H9 (cell line): ENCODE measurements at regions not wholly inside any gene's neighbourhood (a gene's known extent, or its start where the extent isn't known, plus 50 kb on each side); places are given as distances from the start of the nearest gene placed in this dataset.

ENCODE experiments used
- DNase-seq: peaks from one replicate; pipeline ENCODE4 v3.0.0-alpha.2; 2017
- H2AFZ ChIP-seq: one replicate; pipeline ENCODE4 v1.6.1; 2013; ENCODE audit warnings: mild to moderate bottlenecking, low read length, control low read depth, moderate library complexity
- H2AK5ac ChIP-seq: 2 replicates; pipeline ENCODE4 v1.6.1; 2013; ENCODE audit warnings: low read length, control low read depth, mixed read lengths; ENCODE audit not compliant: insufficient read length
- H2BK120ac ChIP-seq: one replicate; pipeline ENCODE4 v1.6.1; 2013; ENCODE audit warnings: low read depth, mild to moderate bottlenecking, low read length, control low read depth, inconsistent platforms; ENCODE audit not compliant: poor library complexity, severe bottlenecking
- H2BK12ac ChIP-seq: 2 replicates; pipeline ENCODE4 v1.6.1; 2013; ENCODE audit warnings: low read length, control low read depth, mixed read lengths, low read depth; ENCODE audit not compliant: insufficient read length
- H2BK15ac ChIP-seq: 2 replicates; pipeline ENCODE4 v1.6.1; 2013; ENCODE audit warnings: low read depth, low read length, control low read depth
- H2BK20ac ChIP-seq: one replicate; pipeline ENCODE4 v1.6.1; 2013; ENCODE audit warnings: low read depth, mild to moderate bottlenecking, low read length, control low read depth, inconsistent platforms; ENCODE audit not compliant: poor library complexity, severe bottlenecking
- H2BK5ac ChIP-seq: 2 replicates; pipeline ENCODE4 v1.6.1; 2013; ENCODE audit warnings: low read length, control low read depth, mixed read lengths; ENCODE audit not compliant: insufficient read length
- H3K14ac ChIP-seq: 2 replicates; pipeline ENCODE4 v1.6.1; 2013; ENCODE audit warnings: low read length, control low read depth; ENCODE audit not compliant: insufficient read depth
- H3K18ac ChIP-seq: 2 replicates; pipeline ENCODE4 v1.6.1; 2013; ENCODE audit warnings: low read depth, mild to moderate bottlenecking, mixed read lengths, low read length, control low read depth; ENCODE audit not compliant: insufficient read length
- H3K23ac ChIP-seq: 2 replicates; pipeline ENCODE4 v1.6.1; 2013; ENCODE audit warnings: low read length, control low read depth, mixed read lengths, low read depth; ENCODE audit not compliant: insufficient read length
- H3K23me2 ChIP-seq: 2 replicates; pipeline ENCODE4 v1.6.1; 2013; ENCODE audit warnings: low read depth, mild to moderate bottlenecking, mixed read lengths, low read length, control low read depth; ENCODE audit not compliant: insufficient read length, poor library complexity, severe bottlenecking
- H3K27ac ChIP-seq: 2 replicates; pipeline ENCODE4 v1.5.1; 2013; ENCODE audit warnings: low read length, control low read depth, mixed read lengths, low read depth; ENCODE audit not compliant: insufficient read length
- H3K27me3 ChIP-seq: 2 replicates; pipeline ENCODE4 v1.6.1; 2013; ENCODE audit warnings: low read length, control low read depth, inconsistent platforms; ENCODE audit not compliant: insufficient read depth
- H3K4ac ChIP-seq: 2 replicates; pipeline ENCODE4 v1.6.1; 2013; ENCODE audit warnings: low read depth, mild to moderate bottlenecking, control low read depth, inconsistent platforms, low read length, moderate library complexity
- H3K4me1 ChIP-seq: 2 replicates; pipeline ENCODE4 v1.6.1; 2013; ENCODE audit warnings: low read length, control low read depth, inconsistent platforms; ENCODE audit not compliant: insufficient read depth
- H3K4me2 ChIP-seq: 2 replicates; pipeline ENCODE4 v1.6.1; 2013; ENCODE audit warnings: low read length, control low read depth, mixed read lengths; ENCODE audit not compliant: insufficient read length, insufficient read depth
- H3K56ac ChIP-seq: 2 replicates; pipeline ENCODE4 v1.6.1; 2013; ENCODE audit warnings: low read depth, mild to moderate bottlenecking, mixed read lengths, low read length, control low read depth; ENCODE audit not compliant: insufficient read length
- H3K79me1 ChIP-seq: 2 replicates; pipeline ENCODE4 v1.6.1; 2013; ENCODE audit warnings: low read depth, mild to moderate bottlenecking, moderate library complexity, low read length, control low read depth, inconsistent platforms; ENCODE audit not compliant: insufficient read depth, poor library complexity, severe bottlenecking
- H3K79me2 ChIP-seq: 2 replicates; pipeline ENCODE4 v1.6.1; 2013; ENCODE audit warnings: low read length, control low read depth, inconsistent platforms; ENCODE audit not compliant: insufficient read depth
- H3K9ac ChIP-seq: 2 replicates; pipeline ENCODE4 v1.6.1; 2013; ENCODE audit warnings: low read length, control low read depth, mixed read lengths; ENCODE audit not compliant: insufficient read length; ENCODE audit errors: extremely low read depth
- H3K9me3 ChIP-seq: one replicate; pipeline ENCODE4 v1.6.1; 2013; ENCODE audit warnings: low read depth, low read length, inconsistent platforms; ENCODE audit not compliant: control insufficient read depth
- H3T11ph ChIP-seq: one replicate; pipeline ENCODE4 v1.6.1; 2013; ENCODE audit warnings: mild to moderate bottlenecking, low read length, control low read depth, inconsistent platforms
- H4K20me1 ChIP-seq: one replicate; pipeline ENCODE4 v1.6.1; 2013; ENCODE audit not compliant: control insufficient read depth, insufficient read length, insufficient read depth
- H4K5ac ChIP-seq: 2 replicates; pipeline ENCODE4 v1.6.1; 2013; ENCODE audit warnings: low read depth, mild to moderate bottlenecking, mixed read lengths, low read length, control low read depth; ENCODE audit not compliant: insufficient read length
- H4K8ac ChIP-seq: replicated peaks from 2 replicates; pipeline ENCODE4 v1.6.1; 2013; ENCODE audit warnings: low read length, control low read depth, mixed read lengths, low read depth; ENCODE audit not compliant: insufficient read length
- H4K91ac ChIP-seq: 2 replicates; pipeline ENCODE4 v1.6.1; 2013; ENCODE audit warnings: low read depth, mild to moderate bottlenecking, moderate library complexity, mixed read lengths, low read length, control low read depth; ENCODE audit not compliant: insufficient read length
- H3K27ac Mint-ChIP-seq, 3 experiments: 2 replicates in 2 of 3; 3 replicates in 1 of 3; pipeline ENCODE4 v1.8.0; 2020 to 2021; ENCODE audit warnings: mixed read lengths in 3 of 3, mild to moderate bottlenecking in 1 of 3, moderate library complexity in 1 of 3
- H3K27me3 Mint-ChIP-seq: 2 replicates; pipeline ENCODE4 v1.8.0; 2021; ENCODE audit warnings: low read depth, mild to moderate bottlenecking, moderate library complexity, mixed read lengths
- H3K36me3 Mint-ChIP-seq, 3 experiments: 2 replicates in 2 of 3; 3 replicates in 1 of 3; pipeline ENCODE4 v1.8.0; 2020 to 2021; ENCODE audit warnings: low read depth in 3 of 3, mixed read lengths in 3 of 3; ENCODE audit not compliant: insufficient read depth in 1 of 3
- H3K4me1 Mint-ChIP-seq, 2 experiments: 2 replicates each; pipeline ENCODE4 v1.8.0; 2020; ENCODE audit warnings: mixed read lengths in 2 of 2
- H3K4me3 Mint-ChIP-seq, 2 experiments: 2 replicates in 1 of 2; 3 replicates in 1 of 2; pipeline ENCODE4 v1.8.0; 2020 to 2021; ENCODE audit warnings: mild to moderate bottlenecking in 2 of 2, mixed read lengths in 2 of 2, moderate library complexity in 1 of 2
- H3K9me3 Mint-ChIP-seq, 2 experiments: 2 replicates in 1 of 2; 3 replicates in 1 of 2; pipeline ENCODE4 v1.8.0; 2020; ENCODE audit warnings: mild to moderate bottlenecking in 2 of 2, mixed read lengths in 2 of 2, moderate library complexity in 1 of 2
- WGBS: extraction: QIAGEN DNeasy Blood & Tissue Kit; methylation state at CpG from one replicate; pipeline ENCODE4 v1.1.7; 2013; ENCODE audit warnings: missing lambda C conversion rate, low lambda C conversion rate, mixed read lengths; ENCODE audit not compliant: insufficient read length; ENCODE audit errors: extremely low coverage; 5-methylcytosine and 5-hydroxymethylcytosine counted together
- TF ChIP-seq, protein P1 (sequence below): fragments of 200-600 bp; sonication (generic); conservative IDR thresholded peaks from 3 replicates; pipeline ENCODE4 v1.8.0; 2021; ENCODE audit warnings: antibody characterized with exemption, mild to moderate bottlenecking

- Histone ChIP-seq H3K79me2 (no peaks in the 10 kb centered on the region), H2AFZ (no peak overlapping the region), H3K4me2 (no peak overlapping the region), H4K5ac (no peak overlapping the region), H4K91ac (no peak overlapping the region), H2BK20ac (no peak overlapping the region), H3K18ac (no peak overlapping the region), H2BK120ac (no peak overlapping the region), H3K27ac (no peak overlapping the region), H3K23me2 (no peaks in the 10 kb centered on the region), H3K9ac (no peak overlapping the region), H3K79me1 (no peaks in the 10 kb centered on the region), H3T11ph (no peak overlapping the region), H4K8ac (no peak overlapping the region), H3K27me3 (no peaks in the 10 kb centered on the region), H2BK12ac (no peak overlapping the region), H3K4me1 (peaks cover 4% of the 10 kb centered on the region; the same call in 1 of the 2 replicates), H2AK5ac (no peak overlapping the region), H3K14ac (no peak overlapping the region), H2BK5ac (no peak overlapping the region), H3K23ac (no peak overlapping the region), H2BK15ac (no peak overlapping the region), H3K56ac (no peak overlapping the region), H3K4ac (no peak overlapping the region), H3K9me3 (no peaks in the 10 kb centered on the region), H4K20me1 (no peaks in the 10 kb centered on the region)
- TF ChIP-seq, protein P1, sequence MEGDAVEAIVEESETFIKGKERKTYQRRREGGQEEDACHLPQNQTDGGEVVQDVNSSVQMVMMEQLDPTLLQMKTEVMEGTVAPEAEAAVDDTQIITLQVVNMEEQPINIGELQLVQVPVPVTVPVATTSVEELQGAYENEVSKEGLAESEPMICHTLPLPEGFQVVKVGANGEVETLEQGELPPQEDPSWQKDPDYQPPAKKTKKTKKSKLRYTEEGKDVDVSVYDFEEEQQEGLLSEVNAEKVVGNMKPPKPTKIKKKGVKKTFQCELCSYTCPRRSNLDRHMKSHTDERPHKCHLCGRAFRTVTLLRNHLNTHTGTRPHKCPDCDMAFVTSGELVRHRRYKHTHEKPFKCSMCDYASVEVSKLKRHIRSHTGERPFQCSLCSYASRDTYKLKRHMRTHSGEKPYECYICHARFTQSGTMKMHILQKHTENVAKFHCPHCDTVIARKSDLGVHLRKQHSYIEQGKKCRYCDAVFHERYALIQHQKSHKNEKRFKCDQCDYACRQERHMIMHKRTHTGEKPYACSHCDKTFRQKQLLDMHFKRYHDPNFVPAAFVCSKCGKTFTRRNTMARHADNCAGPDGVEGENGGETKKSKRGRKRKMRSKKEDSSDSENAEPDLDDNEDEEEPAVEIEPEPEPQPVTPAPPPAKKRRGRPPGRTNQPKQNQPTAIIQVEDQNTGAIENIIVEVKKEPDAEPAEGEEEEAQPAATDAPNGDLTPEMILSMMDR = peak; percentile 55
- Mint-ChIP-seq H3K36me3 (no peaks in the 10 kb centered on the region), H3K27me3 (no peaks in the 10 kb centered on the region), H3K4me1 (peaks cover 3 to 6% of the 10 kb centered on the region in 2 experiments), H3K27ac (no peak overlapping the region), H3K4me3 (no peak overlapping the region), H3K9me3 (no peaks in the 10 kb centered on the region)
- DNase-seq = no peak
- no CpG with 5 or more reads among the region's 2 CpGs for WGBS
Measured at GRCh38 chr2:181239201-181239799, 217.9 kb upstream of the ITGA4 start.
